Lower leg skin (tissue), 4 donors: ENCODE measurements at regions not wholly inside any gene's neighbourhood (a gene's known extent, or its start where the extent isn't known, plus 50 kb on each side); places are given as distances from the start of the nearest gene placed in this dataset.
A peak's percentile ranks its signal among the peaks of the same experiment; 100 is the strongest.

ENCODE experiments used
- DNase-seq, 2 donors: peaks; one replicate each; pipeline ENCODE4 v3.0.0-alpha.2; 2019; ENCODE audit warnings: low spot score in 2 of 2
- H3K4me3 ChIP-seq: fragments of 200-600 bp; sonication (generic); 2 replicates; pipeline ENCODE4 v1.5.1; 2017; ENCODE audit warnings: mild to moderate bottlenecking, low read depth; ENCODE audit not compliant: poor library complexity, severe bottlenecking
- CTCF ChIP-seq, 3 donors: fragments of 450-650 bp; IDR thresholded peaks; one replicate each; pipeline ENCODE4 v1.5.1; 2016; ENCODE audit warnings: antibody characterized with exemption in 3 of 3, mild to moderate bottlenecking in 3 of 3, moderate library complexity in 2 of 3
- POLR2A ChIP-seq, 2 donors: fragments of 450-650 bp; IDR thresholded peaks; one replicate each; pipeline ENCODE4 v1.6.1; 2016 to 2017; ENCODE audit warnings: antibody characterized with exemption in 2 of 2, mild to moderate bottlenecking in 1 of 2, moderate library complexity in 1 of 2
- WGBS, 2 donors: methylation state at CpG; one replicate each; pipeline ENCODE4 v1.1.5; 2018; 5-methylcytosine and 5-hydroxymethylcytosine counted together
- intact Hi-C: fragments of 100-400 bp; cut with DNase I; formaldehyde crosslinking; loops from one replicate; pipeline ENCODE4 v1.15.0; 2023; ENCODE audit warnings: low total_unique reads

- intact Hi-C loops, result no loop called here
- WGBS, 2 donors, result 42 to 57% methylated on average over 2 of the region's 2 CpGs
- no peak overlapping the region for H3K4me3 ChIP-seq
- TF ChIP-seq POLR2A (IDR thresholded peaks at IDR 0.05) (no peak), CTCF (IDR thresholded peaks at IDR 0.05) (no peak)
- DNase-seq, result no peak
Observed at GRCh38 chr9:108636013-108636412, 219.8 kb downstream of the ACTL7B start.

DNA sequence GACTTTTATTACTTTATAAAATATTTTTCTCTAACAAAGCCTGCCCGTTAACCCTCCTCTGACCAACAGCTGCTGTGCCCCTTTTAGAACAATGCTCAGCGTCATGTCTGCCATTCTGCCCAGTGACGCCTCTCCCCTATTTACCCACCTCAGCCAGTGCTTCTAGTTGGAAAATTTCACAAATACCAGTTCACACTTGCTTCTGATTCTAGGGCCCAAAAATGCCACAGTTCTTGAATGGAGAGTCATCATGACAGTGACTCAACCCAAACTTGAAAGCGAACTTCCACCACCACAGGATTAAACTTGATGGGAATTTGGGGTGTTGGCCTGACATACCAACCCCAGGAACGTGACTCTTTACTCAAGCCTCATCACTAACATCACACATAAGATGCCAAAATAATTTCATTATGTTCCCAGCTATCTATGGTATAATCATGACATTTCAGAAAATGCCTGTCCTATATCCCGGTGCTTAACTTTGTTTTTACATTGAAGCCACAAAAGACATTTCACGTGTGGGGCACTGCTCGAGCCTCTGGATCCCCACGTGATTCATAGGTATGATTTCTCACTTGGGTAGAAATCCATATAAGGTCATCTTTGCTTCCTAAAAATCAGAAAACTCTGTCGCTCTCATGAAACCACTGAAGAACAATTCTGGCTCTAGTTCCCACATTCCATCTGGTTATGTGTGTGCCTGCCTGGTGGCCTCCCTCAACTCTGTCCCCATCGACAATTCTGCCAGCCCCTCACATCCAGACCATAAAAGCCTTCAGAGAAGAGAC is 220.9 kb downstream of the ACTL7B start:
- DNase-seq, result peak in 1 of 2 donors; percentile 51
- no peak overlapping the region for H3K4me3 ChIP-seq
- TF ChIP-seq POLR2A (IDR thresholded peaks at IDR 0.05), result no peak
- no peak for TF ChIP-seq CTCF (IDR thresholded peaks at IDR 0.05)
- intact Hi-C loops, result no loop called here
- WGBS, 2 donors, result 50 to 65% methylated on average over 11 of the region's 11 CpGs

GRCh38 chr9:108634204-108634603 is 221.6 kb downstream of the ACTL7B start:
- TF ChIP-seq POLR2A (IDR thresholded peaks at IDR 0.05), result no peak
- TF ChIP-seq CTCF (IDR thresholded peaks at IDR 0.05), result no peak

DNA sequence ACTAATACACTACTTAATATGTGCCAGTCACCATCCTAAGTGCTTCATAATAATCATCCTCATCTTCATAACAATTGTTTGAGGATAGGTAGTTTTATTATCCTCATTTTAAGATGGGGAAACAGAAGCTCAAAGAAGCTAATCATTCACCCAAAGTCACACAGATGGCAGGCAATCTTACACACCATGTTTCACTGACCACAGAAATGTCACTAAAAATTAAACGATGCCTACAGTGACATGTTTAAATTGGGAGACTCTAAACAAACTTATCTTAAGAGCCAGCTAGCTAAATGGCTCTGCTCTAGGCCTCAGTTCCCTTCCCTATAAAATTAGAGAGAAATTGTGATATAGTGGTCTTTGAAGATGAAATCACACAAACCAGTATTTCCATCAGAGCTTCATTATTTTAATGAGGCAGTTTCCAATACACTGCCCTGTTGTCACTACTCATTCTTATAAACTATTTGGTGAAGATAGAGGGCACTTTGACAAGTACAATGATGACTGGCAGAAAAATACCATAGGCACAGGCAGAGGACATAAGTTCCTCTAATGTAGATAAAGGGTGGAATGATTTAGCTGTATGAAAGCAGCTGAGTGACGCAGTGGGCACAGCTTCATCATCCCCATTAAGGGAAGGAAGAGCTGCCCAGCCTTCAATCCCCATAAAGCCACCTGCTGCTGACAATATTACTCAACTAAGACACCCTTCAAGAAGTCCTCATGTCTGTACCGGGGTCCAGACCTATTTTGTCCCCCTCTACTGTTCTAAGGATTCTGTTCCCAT is 224.1 kb downstream of the ACTL7B start:
- no peak overlapping the region for H3K4me3 ChIP-seq
- TF ChIP-seq CTCF (IDR thresholded peaks at IDR 0.05), result no peak
- TF ChIP-seq POLR2A (IDR thresholded peaks at IDR 0.05), result no peak
- intact Hi-C loops, result no loop called here
- no peak for DNase-seq
- WGBS, 2 donors, result 72 to 82% methylated on average over 3 of the region's 3 CpGs

More at GRCh38 chr9:108634204-108634603, 221.6 kb downstream of the ACTL7B start:
- intact Hi-C loops, result no loop called here
- peak in 1 of 2 donors; percentile 72 for DNase-seq
- H3K4me3 ChIP-seq, result no peak overlapping the region
- WGBS, 2 donors, result 34 to 40% methylated on average over 5 of the region's 5 CpGs

GRCh38 chr9:108628316-108628715 is 227.5 kb downstream of the ACTL7B start:
- intact Hi-C loops, result no loop called here
- H3K4me3 ChIP-seq, result no peak overlapping the region
- DNase-seq, result no peak
- no peak for TF ChIP-seq POLR2A (IDR thresholded peaks at IDR 0.05)
- no peak for TF ChIP-seq CTCF (IDR thresholded peaks at IDR 0.05)
